SU-DHL-6 (cell line): ENCODE measurements at regions not wholly inside any gene's neighbourhood (a gene's known extent, or its start where the extent isn't known, plus 50 kb on each side); places are given as distances from the start of the nearest gene placed in this dataset.

Experiments
- CTCF ChIP-seq: fragments of 200-600 bp; sonication (generic); IDR thresholded peaks from one replicate; pipeline ENCODE4 v1.5.1; 2017; ENCODE audit warnings: antibody characterized with exemption, mild to moderate bottlenecking, low read length, moderate library complexity; ENCODE audit not compliant: insufficient read depth, poor library complexity, severe bottlenecking
- EZH2phosphoT487 ChIP-seq: fragments of 200-600 bp; sonication (generic), shearing (Covaris generic); conservative IDR thresholded peaks from 2 replicates; pipeline ENCODE4 v1.6.1; 2018; ENCODE audit warnings: mild to moderate bottlenecking, antibody characterized with exemption, low read length, moderate library complexity, mixed read lengths

- TF ChIP-seq CTCF = no peak
- no peak for TF ChIP-seq EZH2phosphoT487
Observed at GRCh38 chr2:164146441-164146840, 410.6 kb upstream of the FIGN start.
